Amygdala (tissue), 56 donors: ENCODE measurements at regions not wholly inside any gene's neighbourhood (a gene's known extent, or its start where the extent isn't known, plus 50 kb on each side); places are given as distances from the start of the nearest gene placed in this dataset.

Experiments used
- DNase-seq, 56 donors: peaks; one replicate each; lab custom pipeline; 2025; lab: John Stamatoyannopoulos, UW

DNA sequence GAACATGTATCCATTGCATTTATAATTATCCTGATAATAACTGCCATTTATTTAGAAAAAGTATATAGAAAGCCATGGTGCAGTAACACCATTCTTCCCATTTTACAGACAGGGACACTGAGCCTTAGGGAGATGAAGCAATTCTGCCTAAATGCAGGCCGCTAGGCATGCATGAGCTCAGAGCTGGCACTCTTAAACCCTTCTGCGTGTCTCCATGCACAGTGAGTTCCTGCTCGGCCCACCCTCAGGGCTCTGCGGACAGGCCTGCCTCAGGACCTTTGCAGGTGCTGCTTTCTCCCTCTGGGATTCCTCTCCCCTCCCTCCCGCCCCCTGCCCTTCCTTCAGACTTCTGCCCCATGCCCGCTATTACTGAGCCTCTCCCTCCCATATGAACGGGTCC is 54.3 kb upstream of the WSB1 start:
- DNase-seq: no peak

DNA sequence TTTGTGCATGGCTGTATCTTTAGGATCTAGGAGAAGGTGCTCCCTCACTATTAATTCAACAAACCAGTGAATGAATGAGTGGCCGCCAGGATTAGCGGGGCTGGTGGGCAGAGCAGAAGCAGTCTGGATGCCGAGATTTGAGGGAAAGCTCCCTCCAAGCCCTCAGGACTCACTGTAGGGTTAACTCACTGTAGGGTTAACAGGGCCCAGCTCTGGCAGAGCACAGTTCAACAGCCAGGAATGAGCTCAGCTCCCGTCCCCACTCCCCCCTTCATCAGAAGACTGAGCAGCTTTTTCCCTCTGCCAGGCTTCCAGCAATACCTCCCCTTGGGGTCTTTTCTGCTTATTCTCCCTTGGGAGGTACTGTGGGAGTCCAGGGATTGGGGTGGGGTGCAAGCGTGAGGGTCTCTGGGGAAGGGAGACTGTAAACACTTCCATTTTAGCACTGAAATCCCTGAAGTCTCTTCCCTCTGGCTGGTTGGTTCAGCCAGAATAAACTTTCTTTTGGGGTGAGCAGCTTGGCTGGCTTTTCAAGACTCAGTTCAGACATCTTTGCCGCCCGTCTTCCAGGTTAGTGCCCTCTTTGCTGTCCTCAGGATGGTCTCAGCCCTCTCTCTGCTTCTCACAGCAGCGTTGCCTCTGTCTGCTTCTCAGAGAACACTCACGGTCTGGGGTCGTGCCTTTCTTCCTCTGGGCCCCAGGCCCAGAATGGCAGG is 53.7 kb upstream of the WSB1 start:
- DNase-seq: no peak

DNA sequence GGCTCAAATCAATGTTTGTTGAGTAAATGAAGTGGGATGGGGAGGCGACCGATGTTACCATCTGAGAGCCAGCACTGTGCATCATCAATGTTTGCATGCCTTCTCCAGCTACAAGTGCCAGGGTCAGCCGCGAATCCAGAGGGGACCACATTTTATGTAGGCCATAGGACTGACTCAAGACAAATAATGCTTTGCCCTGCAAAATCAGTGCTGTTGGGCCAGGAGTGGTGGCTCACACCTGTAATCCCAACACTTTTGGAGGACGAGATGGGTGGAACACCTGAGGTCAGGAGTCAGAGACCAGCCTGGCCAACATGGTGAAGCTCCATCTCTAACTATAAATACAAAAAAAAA is 53.1 kb upstream of the WSB1 start:
- DNase-seq: no peak

DNA sequence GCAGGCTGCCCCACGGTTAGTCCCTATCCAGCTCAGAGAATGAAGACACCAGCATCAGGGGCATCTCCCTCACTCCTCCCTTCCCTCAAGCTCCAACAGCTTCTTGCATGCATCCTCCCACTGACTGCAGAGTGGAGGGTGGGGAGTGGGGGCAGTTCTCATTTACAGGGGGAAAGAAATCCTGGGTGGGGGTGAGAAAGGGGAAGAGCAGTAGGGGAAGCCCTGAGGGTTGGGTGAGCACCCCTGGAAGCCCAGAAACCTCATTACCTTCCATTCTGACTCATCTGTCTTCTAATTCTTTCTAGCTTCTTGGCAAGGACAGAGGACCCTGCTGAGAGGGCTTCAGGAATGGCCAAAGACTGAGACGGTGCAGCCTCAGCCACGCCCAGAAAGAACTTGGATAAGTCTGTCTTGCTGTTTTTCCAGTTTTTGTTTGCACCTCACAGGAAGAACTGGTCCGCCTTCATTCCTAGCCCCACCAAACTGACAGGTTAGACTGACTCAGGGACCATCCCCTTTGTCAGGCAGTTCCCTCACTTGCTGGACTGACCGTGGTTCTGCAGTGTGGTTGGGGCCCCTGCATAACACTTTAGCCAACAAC is 52.5 kb upstream of the WSB1 start:
- no peak for DNase-seq

DNA sequence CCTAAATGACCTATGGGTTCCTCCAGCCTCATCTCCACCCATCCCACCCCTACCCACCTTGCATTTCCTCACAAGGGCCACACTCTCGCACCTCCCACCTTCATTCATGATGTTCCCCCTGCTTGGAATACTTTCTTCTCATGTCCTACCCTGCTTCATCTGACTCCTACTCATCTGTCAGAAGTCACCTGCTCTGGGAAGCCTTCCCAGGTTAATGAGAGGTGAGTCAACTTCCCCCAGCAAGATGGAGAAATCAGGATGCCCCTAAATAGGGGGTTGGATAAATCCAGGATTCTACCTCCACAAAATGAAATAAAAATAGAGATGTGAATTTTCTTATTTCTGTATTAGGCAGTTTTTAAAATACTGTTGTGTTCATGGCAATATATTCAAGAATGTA is 51.0 kb upstream of the WSB1 start:
- no peak for DNase-seq

DNA sequence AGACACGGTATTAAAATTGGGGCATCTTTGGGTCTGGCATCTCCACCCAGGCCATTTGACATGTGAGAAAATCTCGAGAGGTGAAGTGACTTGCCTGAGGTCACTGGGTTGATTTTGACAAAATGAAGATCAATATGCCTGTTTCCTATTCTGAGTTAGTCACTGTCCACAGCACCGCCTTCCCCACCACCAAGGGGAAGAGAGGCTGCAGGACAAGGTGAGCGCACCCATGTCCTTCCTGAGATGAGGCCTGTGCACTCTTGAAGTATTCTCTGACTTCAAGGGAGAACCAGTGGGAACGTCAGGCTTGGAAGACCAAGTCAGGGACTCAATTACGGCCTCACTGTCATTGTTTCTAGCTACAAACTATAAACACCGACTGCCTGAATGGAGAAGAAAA is 49.9 kb upstream of the WSB1 start:
- no peak for DNase-seq
